ENCODE measurements at regions not wholly inside any gene's neighbourhood (a gene's known extent, or its start where the extent isn't known, plus 50 kb on each side); places are given as distances from the start of the nearest gene placed in this dataset.
A peak's percentile ranks its signal among the peaks of the same experiment; 100 is the strongest.

DNA sequence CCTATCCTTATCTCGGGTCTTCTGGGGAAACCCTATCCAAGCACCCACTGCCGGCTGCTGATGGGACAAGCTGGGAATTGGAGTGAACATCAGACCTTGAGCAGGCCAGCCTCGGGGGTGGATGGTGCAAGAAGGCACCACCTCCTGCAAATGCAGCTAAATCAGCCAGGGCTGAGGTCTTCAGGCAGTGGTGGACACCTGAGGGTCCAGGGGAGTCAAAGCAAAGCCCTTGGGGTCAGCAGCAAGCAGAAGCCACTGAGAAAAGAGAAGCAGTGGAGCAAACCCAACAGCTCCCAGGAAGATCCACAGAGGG is 55.4 kb upstream of the ENPP7 start:
- Histone ChIP-seq H3K4me3 (ENCODE audit: low read depth, low read length) (no peak overlapping the region), H3K36me3 (no peaks in the 10 kb centered on the region), H3K4me1 (peaks cover 3% of the 10 kb centered on the region; the same call in 1 of the 2 replicates), H3K27me3 (no peaks in the 10 kb centered on the region), H3K9me3 (no peaks in the 10 kb centered on the region)
- no peak for DNase-seq
- TF ChIP-seq, protein P1, sequence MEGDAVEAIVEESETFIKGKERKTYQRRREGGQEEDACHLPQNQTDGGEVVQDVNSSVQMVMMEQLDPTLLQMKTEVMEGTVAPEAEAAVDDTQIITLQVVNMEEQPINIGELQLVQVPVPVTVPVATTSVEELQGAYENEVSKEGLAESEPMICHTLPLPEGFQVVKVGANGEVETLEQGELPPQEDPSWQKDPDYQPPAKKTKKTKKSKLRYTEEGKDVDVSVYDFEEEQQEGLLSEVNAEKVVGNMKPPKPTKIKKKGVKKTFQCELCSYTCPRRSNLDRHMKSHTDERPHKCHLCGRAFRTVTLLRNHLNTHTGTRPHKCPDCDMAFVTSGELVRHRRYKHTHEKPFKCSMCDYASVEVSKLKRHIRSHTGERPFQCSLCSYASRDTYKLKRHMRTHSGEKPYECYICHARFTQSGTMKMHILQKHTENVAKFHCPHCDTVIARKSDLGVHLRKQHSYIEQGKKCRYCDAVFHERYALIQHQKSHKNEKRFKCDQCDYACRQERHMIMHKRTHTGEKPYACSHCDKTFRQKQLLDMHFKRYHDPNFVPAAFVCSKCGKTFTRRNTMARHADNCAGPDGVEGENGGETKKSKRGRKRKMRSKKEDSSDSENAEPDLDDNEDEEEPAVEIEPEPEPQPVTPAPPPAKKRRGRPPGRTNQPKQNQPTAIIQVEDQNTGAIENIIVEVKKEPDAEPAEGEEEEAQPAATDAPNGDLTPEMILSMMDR (IDR thresholded peaks at IDR 0.05; ENCODE audit: low read depth, low read length) = no peak

GRCh38 chr17:79674506-79675412 is 56.0 kb upstream of the ENPP7 start:
- H3K27me3 ChIP-seq = no peaks in the 10 kb centered on the region
- TF ChIP-seq, protein P1 (IDR thresholded peaks at IDR 0.05; ENCODE audit: low read depth, low read length) = no peak

DNA sequence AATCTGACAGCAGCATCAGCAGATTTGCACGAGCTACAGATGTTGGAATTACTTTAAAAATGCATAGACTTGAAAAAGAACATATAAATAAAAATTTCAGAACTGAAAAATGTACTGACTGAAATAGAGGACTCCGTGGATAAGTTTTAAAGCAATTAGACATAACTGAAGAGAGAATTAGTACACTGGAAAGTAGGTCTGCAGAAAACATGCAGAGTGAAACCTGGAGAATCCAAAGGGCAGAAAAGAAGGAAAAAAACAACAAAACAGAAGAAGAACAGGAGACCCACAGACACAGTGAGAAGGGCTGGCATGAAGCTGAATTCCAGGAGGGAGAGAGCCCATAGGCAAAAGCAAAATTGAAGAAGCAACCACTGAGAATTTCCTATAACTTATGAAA is 57.2 kb upstream of the ENPP7 start:
- H3K27me3 ChIP-seq = no peaks in the 10 kb centered on the region

More at GRCh38 chr17:79674506-79675412, 56.0 kb upstream of the ENPP7 start:
- Histone ChIP-seq H3K36me3 (no peaks in the 10 kb centered on the region), H3K4me1 (peaks cover 3% of the 10 kb centered on the region; the same call in 1 of the 2 replicates), H3K4me3 (ENCODE audit: low read depth, low read length) (no peak overlapping the region), H3K9me3 (no peaks in the 10 kb centered on the region)
- DNase-seq = no peak

GRCh38 chr17:79672496-79672895 is 58.2 kb upstream of the ENPP7 start:
- no peaks in the 10 kb centered on the region for H3K9me3 ChIP-seq
- H3K27me3 ChIP-seq = no peaks in the 10 kb centered on the region
- H3K4me1 ChIP-seq = peaks cover 3% of the 10 kb centered on the region; the same call in 1 of the 2 replicates
- no peak overlapping the region for H3K4me3 ChIP-seq (ENCODE audit: low read depth, low read length)
- TF ChIP-seq, protein P1 (IDR thresholded peaks at IDR 0.05; ENCODE audit: low read depth, low read length) = no peak
- no peak for DNase-seq
- H3K36me3 ChIP-seq = no peaks in the 10 kb centered on the region

More for the DNA sequence above, 57.2 kb upstream of the ENPP7 start:
- no peak overlapping the region for H3K4me3 ChIP-seq (ENCODE audit: low read depth, low read length)
- H3K4me1 ChIP-seq = peaks cover 3% of the 10 kb centered on the region; the same call in 1 of the 2 replicates
- DNase-seq = no peak
- TF ChIP-seq, protein P1 (IDR thresholded peaks at IDR 0.05; ENCODE audit: low read depth, low read length) = no peak
- H3K36me3 ChIP-seq = no peaks in the 10 kb centered on the region
- no peaks in the 10 kb centered on the region for H3K9me3 ChIP-seq

DNA sequence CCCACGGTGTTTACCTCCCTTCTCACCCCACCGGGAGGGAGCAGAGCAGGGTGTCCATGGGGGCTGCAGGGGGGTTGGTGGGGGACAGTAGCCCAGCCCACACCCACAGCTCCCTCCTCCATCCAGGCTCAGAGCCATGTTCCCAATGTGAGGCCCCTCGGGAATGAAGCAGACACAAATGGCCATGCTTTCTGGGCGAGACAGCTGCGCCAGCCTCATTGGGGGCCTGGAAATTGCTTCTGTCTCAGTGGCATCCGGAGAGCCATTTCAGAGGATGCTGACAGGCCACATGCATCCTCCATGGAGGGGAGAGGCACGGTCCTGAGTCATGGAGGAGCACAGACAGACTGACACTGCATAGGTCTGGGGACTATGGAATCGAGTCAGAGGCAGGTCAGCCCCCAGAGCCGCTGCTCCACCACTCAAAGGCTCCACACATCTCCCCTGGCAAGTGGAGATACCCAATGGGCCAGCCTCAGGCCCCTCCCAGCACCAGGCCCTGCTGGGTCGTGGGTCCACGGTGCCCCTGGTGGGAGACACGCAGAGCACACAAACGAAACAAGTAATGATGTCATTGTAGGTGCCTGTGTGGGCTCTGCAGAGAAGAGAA is 59.6 kb upstream of the ENPP7 start:
- Histone ChIP-seq H3K4me3 (ENCODE audit: low read depth, low read length) (no peak overlapping the region), H3K27me3 (no peaks in the 10 kb centered on the region)

More for the DNA sequence above, 59.6 kb upstream of the ENPP7 start:
- Histone ChIP-seq H3K4me1 (peaks cover 3% of the 10 kb centered on the region; the same call in 1 of the 2 replicates), H3K9me3 (no peaks in the 10 kb centered on the region), H3K36me3 (no peaks in the 10 kb centered on the region)
- peak; percentile 40 for DNase-seq
- TF ChIP-seq, protein P1 (IDR thresholded peaks at IDR 0.05; ENCODE audit: low read depth, low read length) = no peak
